Retinal pigment epithelial cell (primary cell): ENCODE measurements at regions not wholly inside any gene's neighbourhood (a gene's known extent, or its start where the extent isn't known, plus 50 kb on each side); places are given as distances from the start of the nearest gene placed in this dataset.

Experiments
- DNase-seq: peaks from one replicate; pipeline ENCODE4 v3.0.0-alpha.2; 2010; ENCODE audit warnings: low read depth
- H3K4me3 ChIP-seq: 2 replicates; pipeline ENCODE4 v1.5.1; 2011; ENCODE audit warnings: mild to moderate bottlenecking, low read length, control low read depth, moderate library complexity
- CTCF ChIP-seq: conservative IDR thresholded peaks from 2 replicates; pipeline ENCODE4 v1.5.1; 2011; ENCODE audit warnings: low read depth, low read length, control low read depth, inconsistent platforms

GRCh38 chr9:78839252-78839651, 542.3 kb downstream of the PSAT1 start:
- TF ChIP-seq CTCF, result no peak
- DNase-seq, result no peak

GRCh38 chr9:78848061-78848460, 551.1 kb downstream of the PSAT1 start:
- TF ChIP-seq CTCF, result no peak
- no peak overlapping the region for H3K4me3 ChIP-seq
- no peak for DNase-seq

More at GRCh38 chr9:78839252-78839651, 542.3 kb downstream of the PSAT1 start:
- no peak overlapping the region for H3K4me3 ChIP-seq

- no peak for TF ChIP-seq CTCF
- no peak overlapping the region for H3K4me3 ChIP-seq
- no peak for DNase-seq
These were observed 559.2 kb downstream of the PSAT1 start for GRCh38 chr9:78856144-78856543.

GRCh38 chr9:78856781-78857180, 559.9 kb downstream of the PSAT1 start:
- TF ChIP-seq CTCF, result no peak
- DNase-seq, result no peak
- no peak overlapping the region for H3K4me3 ChIP-seq

- no peak for TF ChIP-seq CTCF
- DNase-seq, result no peak
- H3K4me3 ChIP-seq, result no peak overlapping the region
These were observed 560.7 kb downstream of the PSAT1 start for GRCh38 chr9:78857373-78858225.

GRCh38 chr9:78858266-78858665, 561.3 kb downstream of the PSAT1 start:
- H3K4me3 ChIP-seq, result no peak overlapping the region
- DNase-seq, result no peak
- no peak for TF ChIP-seq CTCF
